NCI-H1417 (cell line): ENCODE measurements at regions not wholly inside any gene's neighbourhood (a gene's known extent, or its start where the extent isn't known, plus 50 kb on each side); places are given as distances from the start of the nearest gene placed in this dataset.

Experiments used
- DNase-seq, 3 experiments: peaks; one replicate each; lab custom pipeline; 2025; lab: John Stamatoyannopoulos, UW

- DNase-seq, result no peak
Observed at GRCh38 chr9:107931071-107931715, 441.6 kb upstream of the KLF4 start.

DNA sequence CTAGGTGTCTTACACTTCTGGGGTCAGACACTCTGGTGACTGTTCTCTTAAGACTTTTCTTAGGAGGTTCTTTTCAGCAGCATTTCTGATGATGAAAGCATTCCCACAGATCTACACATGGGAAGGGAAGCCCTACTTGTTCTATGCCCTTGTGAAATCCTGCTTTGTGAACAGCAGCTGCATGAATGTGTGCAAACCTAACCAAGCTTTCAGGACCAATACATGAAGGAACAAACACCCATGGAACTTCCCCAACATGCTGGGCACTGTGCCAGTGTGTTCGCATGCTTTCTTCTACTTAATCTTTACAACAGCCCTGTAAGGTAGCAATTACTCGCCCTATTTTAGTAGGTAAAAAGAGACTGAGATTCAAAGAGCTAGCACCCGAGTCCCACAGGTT, 439.9 kb upstream of the KLF4 start:
- peak in 1 of 3 experiments; percentile 13 for DNase-seq

DNA sequence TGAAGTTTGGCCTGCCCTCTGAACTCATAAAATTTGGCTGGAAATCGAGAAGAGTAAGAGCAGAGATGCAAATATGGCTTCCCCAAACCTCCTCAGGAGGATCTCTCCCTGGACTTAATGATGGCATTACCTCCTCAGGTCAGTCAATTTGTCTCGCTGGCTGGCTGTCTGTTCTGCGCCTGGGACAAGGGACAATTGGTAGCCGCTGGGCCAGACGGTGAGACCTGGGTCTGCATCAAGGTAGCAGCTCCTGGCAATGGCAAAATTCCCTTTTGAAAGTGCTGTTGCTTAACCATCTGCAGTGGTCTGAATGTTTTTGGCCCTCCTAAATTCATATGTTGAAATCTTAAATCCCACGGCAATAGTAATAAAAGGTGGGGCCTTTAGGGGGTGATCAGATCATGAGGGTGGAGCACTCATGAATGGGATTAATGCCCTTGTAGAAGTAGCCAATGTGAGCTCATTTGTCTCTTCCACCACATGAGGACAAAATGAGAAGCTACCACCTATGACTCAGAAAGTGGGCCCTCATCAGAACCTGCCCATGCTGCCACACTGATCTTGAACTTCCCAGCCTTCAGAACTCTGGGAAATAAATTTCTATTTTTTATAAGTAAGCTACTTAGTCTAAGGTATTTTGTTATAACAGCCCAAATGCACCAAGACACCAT, 439.3 kb upstream of the KLF4 start:
- DNase-seq, result no peak

- no peak for DNase-seq
Observed at GRCh38 chr9:107927276-107927675, 437.7 kb upstream of the KLF4 start.

DNA sequence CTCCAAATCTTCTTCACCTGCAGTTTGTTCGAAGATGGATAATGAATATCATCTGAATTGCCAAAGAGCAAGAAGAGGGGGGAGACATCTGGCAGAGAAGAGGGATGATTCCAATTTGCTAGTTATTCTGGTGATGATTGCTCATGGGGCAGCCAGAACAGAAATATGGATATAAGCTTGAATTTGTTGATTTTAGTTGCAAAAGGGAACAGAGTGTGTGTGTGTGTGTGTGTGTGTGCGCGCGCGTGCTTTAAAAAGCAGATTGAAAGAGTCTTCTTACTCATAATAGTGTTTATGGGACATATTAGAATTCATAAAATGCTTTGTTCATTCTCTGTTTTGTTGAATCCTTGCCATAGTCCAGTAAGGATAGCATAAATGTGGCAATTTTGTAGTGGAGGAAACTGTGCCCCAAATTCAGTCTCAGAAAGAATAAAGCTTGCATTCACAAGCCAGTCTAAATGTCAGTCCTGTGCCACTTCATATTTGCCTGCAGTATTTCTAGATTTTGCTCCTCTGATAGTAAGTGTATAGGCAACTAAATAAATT, 436.3 kb upstream of the KLF4 start:
- no peak for DNase-seq

- DNase-seq, result no peak
Observed at GRCh38 chr9:107922260-107922659, 432.7 kb upstream of the KLF4 start.

DNA sequence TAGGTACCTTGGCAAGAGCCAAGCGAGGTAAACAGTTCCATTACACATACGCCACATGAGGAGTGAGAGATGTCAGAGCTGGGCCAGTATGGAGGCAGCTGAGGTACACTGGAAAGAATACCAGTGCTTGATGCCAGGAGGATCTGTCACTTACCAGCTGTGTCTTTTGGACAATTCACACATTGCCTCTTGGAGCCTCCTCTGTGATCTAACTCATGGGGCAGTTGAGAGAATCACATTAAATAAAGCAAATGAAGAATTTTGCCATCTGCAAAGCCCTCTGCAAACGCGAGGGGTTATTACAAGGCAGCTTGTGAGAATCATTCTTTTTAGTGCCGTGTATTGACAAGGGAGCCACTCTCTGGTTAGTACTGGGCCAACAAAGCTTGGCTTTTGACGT, 429.7 kb upstream of the KLF4 start:
- no peak for DNase-seq

- DNase-seq, result no peak
Observed at GRCh38 chr9:107918749-107919148, 429.2 kb upstream of the KLF4 start.

DNA sequence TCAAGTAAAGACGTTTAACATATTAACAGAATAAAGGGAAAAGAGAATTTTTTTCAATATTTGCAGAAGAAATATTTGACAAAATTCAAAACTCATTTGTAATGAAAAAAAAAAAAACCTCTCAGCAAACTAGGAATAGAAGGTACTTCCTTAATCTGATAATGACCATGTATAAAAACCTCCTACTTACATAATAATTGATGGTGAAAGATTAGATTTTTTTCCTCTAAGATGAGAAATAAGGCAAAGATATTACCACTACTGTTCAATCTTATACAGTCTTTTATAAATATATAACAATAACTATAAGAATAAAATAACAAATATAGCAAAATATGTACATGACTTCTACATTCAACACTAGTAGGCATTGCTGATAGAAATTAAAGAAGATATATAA, 424.6 kb upstream of the KLF4 start:
- no peak for DNase-seq

DNA sequence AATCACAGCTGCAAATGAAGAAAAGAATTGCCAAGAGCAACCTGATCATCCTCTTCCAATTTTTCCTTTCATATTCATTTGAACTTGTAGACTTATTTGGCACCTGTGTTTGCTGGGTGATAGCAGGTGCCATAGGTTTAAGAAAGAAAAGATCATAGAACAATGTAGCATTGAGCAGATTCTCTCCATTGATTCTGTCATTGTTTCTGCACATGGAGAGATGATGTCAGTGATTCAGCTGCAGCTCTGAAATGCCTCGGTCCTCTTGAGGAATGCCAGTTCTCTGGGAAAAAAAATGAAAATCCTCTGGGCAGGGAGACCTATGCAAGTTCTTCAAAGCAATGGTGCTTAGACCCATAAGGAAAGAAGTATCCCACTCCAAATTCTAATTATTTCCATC, 418.1 kb upstream of the KLF4 start:
- DNase-seq, result no peak

DNA sequence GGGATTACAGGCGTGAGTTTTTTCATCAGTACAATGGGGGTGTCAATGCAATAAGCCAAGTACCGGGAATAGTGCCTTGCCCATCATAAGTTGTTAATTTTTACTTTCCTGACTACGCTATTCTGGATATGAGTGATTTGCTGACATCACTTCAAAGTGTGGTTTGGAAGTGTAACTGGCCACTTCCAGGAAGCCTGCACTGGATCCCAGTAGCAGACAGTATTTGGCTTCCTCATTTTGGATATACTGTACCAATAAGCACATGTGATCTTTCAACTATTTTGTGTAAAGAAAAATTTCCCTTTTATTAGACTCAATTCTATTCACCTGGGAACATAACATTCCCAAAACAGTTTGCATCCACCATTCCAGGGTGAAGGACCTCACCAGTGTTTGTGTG, 417.7 kb upstream of the KLF4 start:
- DNase-seq, result no peak

GRCh38 chr9:107906074-107906473, 416.5 kb upstream of the KLF4 start:
- no peak for DNase-seq

DNA sequence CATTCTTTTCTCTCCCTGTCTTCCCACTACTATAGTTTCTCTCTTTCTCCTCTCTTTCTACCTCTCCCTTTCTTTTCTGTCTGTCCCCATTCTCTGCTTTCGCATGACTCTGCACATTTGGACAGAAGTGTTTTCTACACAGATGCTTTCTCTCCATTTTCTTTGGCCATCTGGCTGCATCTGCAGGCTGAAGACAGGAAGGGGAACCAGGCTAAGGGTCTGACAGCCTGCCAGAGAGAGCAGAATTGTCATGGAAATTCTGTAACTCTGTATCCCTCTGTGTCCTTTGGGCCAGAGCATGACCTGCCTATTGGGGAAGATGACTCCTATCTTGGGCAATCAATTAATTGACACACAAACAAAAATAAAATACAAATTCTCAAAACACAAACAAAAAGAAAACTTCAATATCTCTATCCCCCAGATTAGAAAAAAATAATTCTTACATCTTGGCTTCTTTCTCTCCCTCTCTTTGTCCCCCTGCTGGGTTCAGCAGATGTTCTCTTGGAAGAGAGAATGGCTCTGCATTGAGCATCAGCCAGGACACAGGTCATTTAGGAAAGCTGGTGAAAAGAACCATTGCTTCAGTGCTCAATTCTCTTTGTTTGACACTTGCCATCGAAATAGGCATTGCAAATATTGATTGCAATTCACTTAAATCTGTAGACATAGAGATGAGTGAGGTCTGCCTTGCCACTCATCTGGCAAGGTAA, 415.9 kb upstream of the KLF4 start:
- no peak for DNase-seq

GRCh38 chr9:107899961-107900330, 410.4 kb upstream of the KLF4 start:
- DNase-seq, result no peak

DNA sequence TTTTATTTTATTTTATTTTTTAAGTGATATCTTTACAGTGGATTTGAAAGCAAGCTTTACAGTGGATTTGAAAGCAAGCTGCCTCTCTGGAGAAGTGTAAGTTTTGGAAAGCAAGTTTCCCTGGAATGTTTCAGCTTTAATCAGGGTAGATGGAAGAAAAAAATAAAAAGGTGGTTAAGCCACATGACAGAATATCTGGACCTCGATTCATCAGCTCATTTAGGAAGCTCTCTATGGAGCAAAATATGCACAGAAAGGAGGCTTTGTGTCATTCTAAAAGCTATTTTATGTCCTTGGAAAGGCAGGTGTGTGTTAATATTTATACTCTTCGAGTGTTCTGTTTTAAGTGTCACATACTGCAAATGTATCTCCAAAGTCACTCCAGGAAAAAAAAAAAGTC, 409.2 kb upstream of the KLF4 start:
- DNase-seq, result no peak

DNA sequence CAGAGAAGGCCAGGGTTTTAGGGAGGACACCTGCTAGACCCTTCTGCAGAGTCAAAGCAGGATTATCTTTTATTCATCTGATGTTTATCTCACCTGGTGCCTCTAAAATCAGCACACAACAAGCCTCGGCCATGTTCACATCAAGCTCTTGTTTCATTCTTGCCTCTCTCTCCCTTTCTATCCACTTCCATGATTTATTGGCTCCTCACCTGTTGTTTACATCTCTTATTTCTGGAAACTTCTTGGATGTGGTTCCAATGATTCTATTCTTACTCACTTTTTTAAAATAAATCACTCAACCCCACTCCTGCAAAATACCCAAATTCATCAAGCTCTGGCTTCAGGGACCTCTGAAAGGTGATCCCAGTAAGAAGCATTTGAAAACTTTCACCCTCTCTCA, 407.0 kb upstream of the KLF4 start:
- no peak for DNase-seq

- no peak for DNase-seq
Observed at GRCh38 chr9:107895501-107896001, 406.0 kb upstream of the KLF4 start.

GRCh38 chr9:107894572-107895261, 405.1 kb upstream of the KLF4 start:
- DNase-seq, result no peak

DNA sequence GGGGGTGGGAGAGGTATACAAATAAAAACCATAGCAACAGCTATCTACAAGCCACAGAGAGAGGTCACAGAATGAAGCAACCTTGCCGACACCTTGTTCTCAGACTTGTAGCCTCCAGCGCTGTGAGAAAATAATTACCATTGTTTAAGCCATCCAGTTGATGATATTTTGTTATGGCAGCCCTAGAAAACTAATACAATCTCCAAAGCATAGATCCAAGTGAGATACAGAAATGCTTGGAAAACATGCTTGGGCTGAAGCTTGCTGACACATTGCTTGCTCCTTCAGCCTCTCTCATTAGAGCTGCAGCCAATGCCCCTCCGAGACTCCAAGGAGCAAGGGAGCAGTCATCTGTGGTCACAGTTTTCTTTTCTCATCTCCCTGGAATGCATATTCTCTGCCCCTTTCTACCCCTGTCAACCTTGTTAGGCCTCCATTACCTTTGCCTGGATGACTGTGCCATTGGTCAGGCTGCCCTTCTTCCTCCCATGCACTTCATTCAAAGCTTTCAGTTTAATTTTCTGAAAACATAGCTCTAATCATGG, 401.4 kb upstream of the KLF4 start:
- DNase-seq, result no peak

DNA sequence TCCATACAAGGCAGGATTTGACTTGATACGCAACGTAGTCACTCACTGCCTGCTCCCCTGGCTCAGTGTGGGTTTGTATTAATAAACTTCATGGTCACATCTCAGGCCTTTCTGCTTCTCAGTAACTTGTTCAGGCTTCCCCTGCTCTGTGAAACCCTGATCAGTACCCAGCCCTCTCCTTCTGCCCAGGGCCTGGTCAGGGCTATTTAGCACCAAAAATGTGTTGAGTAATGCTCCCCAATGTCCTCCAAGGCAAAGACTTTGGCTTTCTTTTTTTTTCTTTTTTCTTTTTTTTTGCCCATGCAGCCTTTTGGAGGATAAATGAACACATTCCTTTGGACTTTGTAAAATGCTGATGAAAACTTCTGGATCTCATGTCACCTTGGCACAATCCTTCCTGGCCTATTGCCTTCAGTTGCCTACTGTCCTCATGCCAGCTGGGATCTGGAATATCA, 399.2 kb upstream of the KLF4 start:
- no peak for DNase-seq

GRCh38 chr9:107886826-107887225, 397.3 kb upstream of the KLF4 start:
- DNase-seq, result no peak
